ENCODE measurements at regions not wholly inside any gene's neighbourhood (a gene's known extent, or its start where the extent isn't known, plus 50 kb on each side); places are given as distances from the start of the nearest gene placed in this dataset.

GRCh38 chr4:120466429-120466828 lies 399.8 kb upstream of the MAD2L1 start:
- no peaks in the 10 kb centered on the region for H3K9me2 ChIP-seq (ENCODE audit: insufficient read depth)
- DNase-seq (ENCODE audit: low spot score) (peak; percentile 93), ATAC-seq (peak; percentile 98)
- H3K27me3 Mint-ChIP-seq (ENCODE audit: insufficient read depth, low read depth, poor library complexity) = no peaks in the 10 kb centered on the region
- no peaks in the 10 kb centered on the region for H3K36me3 ChIP-seq (ENCODE audit: insufficient read depth)
- peak overlapping the region; percentile 20; the same call in 2 of the 3 replicates for H3K4me3 Mint-ChIP-seq
- H4K20me1 ChIP-seq (replicated peaks; ENCODE audit: insufficient read depth) = no peaks in the 10 kb centered on the region
- H3K27ac ChIP-seq (ENCODE audit: low read depth) = no peak overlapping the region
- no peak overlapping the region for H3K4me3 ChIP-seq
- H3F3A ChIP-seq (replicated peaks; ENCODE audit: low read depth) = no peaks in the 10 kb centered on the region
- H3K4me2 ChIP-seq = 0 out of 2 replicates have a peak overlapping the region, but pooled peaks have one; percentile 16
- H3K79me2 ChIP-seq (replicated peaks; ENCODE audit: insufficient read depth) = no peaks in the 10 kb centered on the region
- peak overlapping the region; percentile 95 for H3K27ac Mint-ChIP-seq
- peaks cover 11% of the 10 kb centered on the region for H3K4me1 ChIP-seq (ENCODE audit: insufficient read depth)
- 0 out of 3 replicates have a peak, but pooled peaks cover 3% of the 10 kb centered on the region for H3K36me3 Mint-ChIP-seq (ENCODE audit: low read depth)
- peak; percentile 63 for TF ChIP-seq CREB1 (CRISPR knock-in tag; IDR thresholded peaks at IDR 0.05; ENCODE audit: low read depth)
- peak; percentile 58; the same call in 1 of the 2 replicates for TF ChIP-seq NANOG (IDR thresholded peaks at IDR 0.05; ENCODE audit: borderline replicate concordance)
- TF ChIP-seq ZNF114 (CRISPR knock-in tag; IDR thresholded peaks at IDR 0.05) = no peak
- peaks cover 14% of the 10 kb centered on the region for H3K4me1 Mint-ChIP-seq
- H2AFZ ChIP-seq = no peak overlapping the region
- H3K27me3 ChIP-seq (ENCODE audit: insufficient read depth) = no peaks in the 10 kb centered on the region
- H3K9me3 Mint-ChIP-seq = no peaks in the 10 kb centered on the region; the same call in 2 of the 3 replicates

GRCh38 chr4:120454788-120455187 lies 388.1 kb upstream of the MAD2L1 start:
- H3K9me2 ChIP-seq (ENCODE audit: insufficient read depth) = no peaks in the 10 kb centered on the region
- H3K4me1 ChIP-seq (ENCODE audit: insufficient read depth) = no peaks in the 10 kb centered on the region
- no peaks in the 10 kb centered on the region for H3K36me3 Mint-ChIP-seq (ENCODE audit: low read depth)
- no peak for ATAC-seq
- no peak overlapping the region for H2AFZ ChIP-seq
- H3K27me3 ChIP-seq (ENCODE audit: insufficient read depth) = no peaks in the 10 kb centered on the region
- H3F3A ChIP-seq (replicated peaks; ENCODE audit: low read depth) = no peaks in the 10 kb centered on the region
- H3K4me2 ChIP-seq = no peak overlapping the region
- no peak overlapping the region for H3K27ac ChIP-seq (ENCODE audit: low read depth)
- no peaks in the 10 kb centered on the region for H3K27me3 Mint-ChIP-seq (ENCODE audit: insufficient read depth, low read depth, poor library complexity)
- no peak overlapping the region for H3K4me3 ChIP-seq
- H3K4me3 Mint-ChIP-seq = no peak overlapping the region
- no peaks in the 10 kb centered on the region for H3K79me2 ChIP-seq (replicated peaks; ENCODE audit: insufficient read depth)
- no peaks in the 10 kb centered on the region for H3K36me3 ChIP-seq (ENCODE audit: insufficient read depth)
- no peak for DNase-seq (ENCODE audit: low spot score)
- no peaks in the 10 kb centered on the region for H3K4me1 Mint-ChIP-seq
- H3K27ac Mint-ChIP-seq = no peak overlapping the region
- H4K20me1 ChIP-seq (replicated peaks; ENCODE audit: insufficient read depth) = no peaks in the 10 kb centered on the region
- no peaks in the 10 kb centered on the region; the same call in 2 of the 3 replicates for H3K9me3 Mint-ChIP-seq
- TF ChIP-seq STAT1 (IDR thresholded peaks at IDR 0.05; ENCODE audit: unreplicated experiment) = no peak
- TF ChIP-seq NANOG (IDR thresholded peaks at IDR 0.05; ENCODE audit: borderline replicate concordance) = no peak
- no peak for TF ChIP-seq CREB1 (CRISPR knock-in tag; IDR thresholded peaks at IDR 0.05; ENCODE audit: low read depth)
- no peak for TF ChIP-seq CTCF (conservative IDR thresholded peaks at IDR 0.05; ENCODE audit: low read depth in 2 of 2)
- no peak for TF ChIP-seq EZH2phosphoT487 (IDR thresholded peaks at IDR 0.05; ENCODE audit: unreplicated experiment)
- no peak for TF ChIP-seq REST (IDR thresholded peaks at IDR 0.05; ENCODE audit: unreplicated experiment)
- TF ChIP-seq ZNF114 (CRISPR knock-in tag; IDR thresholded peaks at IDR 0.05) = no peak
- TF ChIP-seq ETS1 (IDR thresholded peaks at IDR 0.05) = no peak
- no peak for TF ChIP-seq EZH2 (IDR thresholded peaks at IDR 0.05; ENCODE audit: low read depth, unreplicated experiment)
